CD4-positive, alpha-beta memory T cell (primary cell): ENCODE measurements at regions not wholly inside any gene's neighbourhood (a gene's known extent, or its start where the extent isn't known, plus 50 kb on each side); places are given as distances from the start of the nearest gene placed in this dataset.

Experiments
- CTCF ChIA-PET: fragments of 350-600 bp; sonication (Branson Sonifier 250); formaldehyde crosslinking; loops from one replicate; lab custom pipeline; 2021; ENCODE audit warnings: inconsistent platforms; ENCODE audit not compliant: partially characterized antibody; lab: Charles Lee
- POLR2A ChIA-PET: fragments of 350-600 bp; sonication (Branson Sonifier 250); formaldehyde crosslinking; loops from one replicate; lab custom pipeline; 2021; ENCODE audit not compliant: partially characterized antibody; lab: Charles Lee
- DNase-seq, 5 donors: peaks; one replicate each; pipeline versions ENCODE4 v3.0.0 to v3.0.0-alpha.2; 2020 to 2022; ENCODE audit warnings: mixed read lengths in 1 of 5
- H3K27ac ChIP-seq: one replicate; pipeline ENCODE4 v1.7.0; 2013; ENCODE audit warnings: low read depth, low read length
- H3K27me3 ChIP-seq: 2 replicates; pipeline ENCODE4 v1.7.0; 2013; ENCODE audit warnings: mild to moderate bottlenecking, low read length, moderate library complexity; ENCODE audit not compliant: insufficient read depth
- H3K36me3 ChIP-seq: 2 replicates; pipeline ENCODE4 v1.7.0; 2013; ENCODE audit warnings: mild to moderate bottlenecking, low read length, moderate library complexity; ENCODE audit not compliant: insufficient read depth
- H3K4me1 ChIP-seq: 2 replicates; pipeline ENCODE4 v1.7.0; 2013; ENCODE audit warnings: mild to moderate bottlenecking, low read length, moderate library complexity; ENCODE audit not compliant: insufficient read depth
- H3K4me3 ChIP-seq, 2 donors: one replicate each; pipeline ENCODE4 v1.7.0; 2013; ENCODE audit warnings: low read length in 2 of 2, mild to moderate bottlenecking in 1 of 2
- H3K9me3 ChIP-seq, 2 donors: one replicate each; pipeline ENCODE4 v1.7.0; 2013; ENCODE audit warnings: low read length in 2 of 2, control low read depth in 1 of 2; ENCODE audit not compliant: control insufficient read depth in 1 of 2
- H3K27ac Mint-ChIP-seq, 7 donors: one replicate each; pipeline ENCODE4 v1.8.0; 2020 to 2021; ENCODE audit warnings: mixed read lengths in 7 of 7, mild to moderate bottlenecking in 6 of 7, inconsistent platforms in 3 of 7, moderate library complexity in 3 of 7
- H3K27me3 Mint-ChIP-seq, 2 donors: one replicate each; pipeline ENCODE4 v1.8.0; 2020 to 2021; ENCODE audit warnings: mixed read lengths in 2 of 2
- H3K36me3 Mint-ChIP-seq, 2 donors: one replicate each; pipeline ENCODE4 v1.8.0; 2020 to 2021; ENCODE audit warnings: mixed read lengths in 2 of 2, inconsistent platforms in 1 of 2, mild to moderate bottlenecking in 1 of 2
- H3K4me1 Mint-ChIP-seq, 4 donors: one replicate each; pipeline ENCODE4 v1.8.0; 2020 to 2021; ENCODE audit warnings: mixed read lengths in 4 of 4, mild to moderate bottlenecking in 1 of 4
- H3K4me3 Mint-ChIP-seq, 8 donors: one replicate each; pipeline ENCODE4 v1.8.0; 2020 to 2021; ENCODE audit warnings: mixed read lengths in 8 of 8, mild to moderate bottlenecking in 7 of 8, moderate library complexity in 6 of 8, inconsistent platforms in 3 of 8
- H3K9me3 Mint-ChIP-seq, 8 donors: one replicate each; pipeline ENCODE4 v1.8.0; 2020 to 2021; ENCODE audit warnings: mixed read lengths in 8 of 8, mild to moderate bottlenecking in 5 of 8, inconsistent platforms in 3 of 8, moderate library complexity in 1 of 8
- intact Hi-C: fragments of 100-400 bp; cut with micrococcal nuclease; formaldehyde crosslinking; loops from one replicate; pipeline ENCODE4 v1.15.1; 2023

GRCh38 chr3:178263236-178263916 lies 272.9 kb upstream of the KCNMB2 start:
- no peaks in the 10 kb centered on the region for H3K9me3 ChIP-seq
- Mint-ChIP-seq H3K9me3 (no peaks in the 10 kb centered on the region), H3K27ac (no peak overlapping the region), H3K4me1 (peaks cover 0 to 4% (median under 1%) of the 10 kb centered on the region in 4 donors), H3K4me3 (no peak overlapping the region), H3K27me3 (peaks cover 0 to 7% of the 10 kb centered on the region in 2 donors), H3K36me3 (no peaks in the 10 kb centered on the region)
- CTCF ChIA-PET: interaction anchor here (1.3 kb wide), 1 partner anchor 13 kb away, joined by 3 read pairs; no protein-coding TSS in a partner anchor
- no peak for DNase-seq
- H3K27ac ChIP-seq: no peak overlapping the region
- no peaks in the 10 kb centered on the region for H3K4me1 ChIP-seq
- no peaks in the 10 kb centered on the region for H3K36me3 ChIP-seq
- POLR2A ChIA-PET: no interaction called here
- H3K4me3 ChIP-seq: no peak overlapping the region
- intact Hi-C loops: no loop called here
- no peaks in the 10 kb centered on the region for H3K27me3 ChIP-seq

- Mint-ChIP-seq H3K4me3 (no peak overlapping the region), H3K4me1 (no peaks in the 10 kb centered on the region), H3K27ac (no peak overlapping the region), H3K27me3 (peaks cover 0 to 8% of the 10 kb centered on the region in 2 donors), H3K36me3 (no peaks in the 10 kb centered on the region), H3K9me3 (no peaks in the 10 kb centered on the region)
- DNase-seq: no peak
- Histone ChIP-seq H3K27me3 (no peaks in the 10 kb centered on the region), H3K9me3 (no peaks in the 10 kb centered on the region), H3K4me3 (no peak overlapping the region), H3K27ac (no peak overlapping the region), H3K4me1 (no peaks in the 10 kb centered on the region), H3K36me3 (no peaks in the 10 kb centered on the region)
- intact Hi-C loops: no loop called here
- CTCF ChIA-PET: no interaction called here
- POLR2A ChIA-PET: no interaction called here
These were observed 268.9 kb upstream of the KCNMB2 start for GRCh38 chr3:178267158-178267844.

DNA sequence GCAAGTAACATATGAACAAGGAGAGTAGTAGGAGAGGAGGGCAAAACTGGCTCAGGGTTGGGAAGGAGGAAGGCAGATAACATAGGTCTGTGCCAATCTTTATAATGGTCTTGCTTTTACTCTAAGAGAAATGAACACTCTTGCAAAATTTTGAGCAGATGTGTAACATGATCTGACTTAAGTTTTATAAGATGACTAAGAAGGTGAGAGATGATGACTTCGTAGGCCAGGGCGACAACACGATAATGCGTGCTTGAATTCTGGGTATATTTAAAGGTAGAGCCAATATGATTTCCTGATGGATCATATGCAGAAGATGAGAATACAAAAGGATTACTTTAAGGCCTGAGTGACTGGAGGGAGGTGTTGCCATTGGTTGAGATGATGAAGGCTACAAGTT lies 265.4 kb upstream of the KCNMB2 start:
- Histone ChIP-seq H3K36me3 (no peaks in the 10 kb centered on the region), H3K27ac (no peak overlapping the region), H3K27me3 (no peaks in the 10 kb centered on the region), H3K4me3 (no peak overlapping the region), H3K9me3 (no peaks in the 10 kb centered on the region), H3K4me1 (no peaks in the 10 kb centered on the region)
- Mint-ChIP-seq H3K4me1 (no peaks in the 10 kb centered on the region), H3K27ac (no peak overlapping the region), H3K36me3 (no peaks in the 10 kb centered on the region), H3K4me3 (no peak overlapping the region), H3K27me3 (peaks cover 0 to 4% of the 10 kb centered on the region in 2 donors), H3K9me3 (no peaks in the 10 kb centered on the region)
- POLR2A ChIA-PET: no interaction called here
- no peak for DNase-seq
- CTCF ChIA-PET: no interaction called here
- intact Hi-C loops: no loop called here

DNA sequence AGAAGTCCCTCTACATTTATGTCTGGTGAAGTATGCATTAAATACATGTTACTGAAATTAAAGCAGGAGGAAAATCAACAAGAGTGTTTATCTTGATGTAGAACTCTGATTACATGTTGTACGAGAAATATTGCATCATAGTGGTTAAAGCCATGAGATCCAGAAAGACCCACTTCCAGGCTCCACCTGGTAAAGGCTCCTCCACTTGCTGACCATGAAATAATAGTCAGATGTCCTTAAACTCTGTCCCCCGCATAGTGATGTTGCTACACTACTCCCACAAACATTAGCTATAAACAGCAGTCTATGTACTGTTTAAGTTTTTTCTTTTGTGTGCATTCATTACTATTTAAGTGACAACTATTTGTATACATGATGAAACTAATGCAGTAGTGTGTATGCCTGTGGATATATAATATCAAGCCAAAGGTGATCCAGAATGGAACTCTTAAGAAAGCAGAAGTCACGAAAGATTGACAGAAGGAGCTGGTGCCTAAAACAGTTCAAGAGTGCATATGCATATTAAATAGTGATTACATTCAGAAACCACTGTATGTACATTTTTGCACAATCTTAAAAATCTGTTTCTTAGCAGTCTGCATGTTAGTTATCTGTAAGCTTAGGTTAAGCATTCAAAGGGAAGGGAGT lies 264.4 kb upstream of the KCNMB2 start:
- no peak for DNase-seq
- CTCF ChIA-PET: no interaction called here
- H3K27ac Mint-ChIP-seq: no peak overlapping the region
- Histone ChIP-seq H3K4me3 (no peak overlapping the region), H3K36me3 (no peaks in the 10 kb centered on the region), H3K4me1 (no peaks in the 10 kb centered on the region), H3K9me3 (no peaks in the 10 kb centered on the region), H3K27me3 (no peaks in the 10 kb centered on the region), H3K27ac (no peak overlapping the region)
- no peaks in the 10 kb centered on the region for H3K36me3 Mint-ChIP-seq
- POLR2A ChIA-PET: no interaction called here
- intact Hi-C loops: no loop called here
- no peaks in the 10 kb centered on the region for H3K9me3 Mint-ChIP-seq
- H3K27me3 Mint-ChIP-seq: peaks cover 0 to 4% of the 10 kb centered on the region in 2 donors
- no peaks in the 10 kb centered on the region for H3K4me1 Mint-ChIP-seq
- H3K4me3 Mint-ChIP-seq: no peak overlapping the region

DNA sequence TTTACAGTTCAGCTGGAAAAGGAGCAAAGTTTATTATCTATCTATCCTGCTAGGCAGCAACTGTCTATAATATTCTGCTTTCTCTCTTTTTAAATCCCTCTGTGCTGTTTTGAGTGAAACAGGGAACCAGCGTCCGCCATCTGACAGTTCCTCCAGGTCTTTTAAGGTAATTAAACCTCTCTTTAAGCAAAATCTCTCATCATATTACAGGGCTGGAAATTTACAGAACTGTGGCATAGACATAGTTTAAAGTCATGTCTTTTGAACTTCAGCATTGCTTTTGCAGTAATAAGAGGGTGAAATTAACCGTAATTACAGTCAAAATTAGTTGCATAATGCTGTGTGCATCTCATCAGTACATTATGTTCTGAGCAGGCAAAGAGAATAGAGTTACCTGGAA lies 263.4 kb upstream of the KCNMB2 start:
- Histone ChIP-seq H3K27me3 (no peaks in the 10 kb centered on the region), H3K4me1 (no peaks in the 10 kb centered on the region), H3K4me3 (no peak overlapping the region), H3K9me3 (no peaks in the 10 kb centered on the region), H3K27ac (no peak overlapping the region), H3K36me3 (no peaks in the 10 kb centered on the region)
- Mint-ChIP-seq H3K9me3 (peaks cover 0 to 6% (median 3%) of the 10 kb centered on the region in 8 donors), H3K4me1 (no peaks in the 10 kb centered on the region), H3K36me3 (no peaks in the 10 kb centered on the region), H3K27me3 (peaks cover 0 to 4% of the 10 kb centered on the region in 2 donors), H3K4me3 (no peak overlapping the region), H3K27ac (no peak overlapping the region)
- DNase-seq: no peak
- POLR2A ChIA-PET: no interaction called here
- intact Hi-C loops: no loop called here
- CTCF ChIA-PET: no interaction called here

DNA sequence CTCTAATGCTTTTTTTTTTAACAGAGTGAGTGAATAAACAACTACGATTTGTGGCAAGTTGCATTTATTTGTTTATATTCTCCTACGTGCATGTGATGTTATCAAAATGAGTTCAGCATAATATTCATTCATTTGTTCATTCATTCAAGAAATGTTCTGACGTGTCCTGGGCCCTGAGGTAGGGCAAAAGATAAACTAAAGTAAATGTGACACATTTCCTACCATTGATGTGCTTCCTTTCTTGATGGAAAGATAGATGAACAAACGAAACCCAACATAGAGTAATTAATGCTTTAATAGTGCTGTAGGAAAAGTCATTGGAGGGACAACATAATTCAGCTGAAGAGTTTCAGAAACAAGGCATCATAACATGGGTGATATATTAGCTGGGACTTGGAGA lies 261.5 kb upstream of the KCNMB2 start:
- Histone ChIP-seq H3K36me3 (no peaks in the 10 kb centered on the region), H3K27me3 (no peaks in the 10 kb centered on the region), H3K4me1 (no peaks in the 10 kb centered on the region), H3K9me3 (peaks cover 0 to 3% of the 10 kb centered on the region in 2 donors), H3K4me3 (no peak overlapping the region), H3K27ac (no peak overlapping the region)
- Mint-ChIP-seq H3K36me3 (peaks cover 0 to under 1% of the 10 kb centered on the region in 2 donors), H3K4me3 (no peak overlapping the region), H3K27me3 (peaks cover 0 to 1% of the 10 kb centered on the region in 2 donors), H3K4me1 (no peaks in the 10 kb centered on the region), H3K9me3 (peaks cover 0 to 21% (median 19%) of the 10 kb centered on the region in 8 donors), H3K27ac (no peak overlapping the region)
- intact Hi-C loops: no loop called here
- ChIA-PET CTCF (no interaction called here), POLR2A (no interaction called here)
- no peak for DNase-seq

DNA sequence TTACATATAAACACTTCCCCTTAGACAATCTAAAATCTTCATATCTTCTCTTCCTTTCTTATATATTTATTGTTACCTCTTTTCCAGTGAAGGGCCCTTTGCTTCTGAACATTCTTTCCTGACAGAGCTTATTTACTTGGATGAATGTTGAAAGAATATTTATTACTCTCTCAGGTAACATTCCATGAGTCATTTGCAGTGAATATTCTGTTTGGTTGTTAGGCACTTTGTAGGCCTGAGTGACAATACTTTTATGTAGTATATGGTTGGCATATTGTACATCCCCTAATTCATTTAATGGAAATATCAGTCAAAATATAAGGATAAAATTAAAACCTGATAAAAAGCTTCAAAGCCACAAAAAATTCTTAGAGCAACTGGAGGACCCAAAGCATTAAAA lies 260.9 kb upstream of the KCNMB2 start:
- POLR2A ChIA-PET: no interaction called here
- Histone ChIP-seq H3K4me3 (no peak overlapping the region), H3K4me1 (no peaks in the 10 kb centered on the region), H3K27me3 (no peaks in the 10 kb centered on the region), H3K27ac (no peak overlapping the region), H3K36me3 (no peaks in the 10 kb centered on the region), H3K9me3 (peaks cover 0 to 6% of the 10 kb centered on the region in 2 donors)
- H3K27me3 Mint-ChIP-seq: peaks cover 0 to 1% of the 10 kb centered on the region in 2 donors
- peaks cover 0 to 25% (median 23%) of the 10 kb centered on the region in 8 donors for H3K9me3 Mint-ChIP-seq
- DNase-seq: no peak
- H3K4me3 Mint-ChIP-seq: no peak overlapping the region
- H3K36me3 Mint-ChIP-seq: peaks cover 0 to 2% of the 10 kb centered on the region in 2 donors
- intact Hi-C loops: no loop called here
- no peaks in the 10 kb centered on the region for H3K4me1 Mint-ChIP-seq
- no peak overlapping the region for H3K27ac Mint-ChIP-seq
- CTCF ChIA-PET: no interaction called here
